Thyroid gland (tissue), 4 donors: ENCODE measurements at regions not wholly inside any gene's neighbourhood (a gene's known extent, or its start where the extent isn't known, plus 50 kb on each side); places are given as distances from the start of the nearest gene placed in this dataset.
"Not testable (repeated sequence)": the region's sequence is repeated elsewhere in the genome, so short reads cannot be mapped to it uniquely, and the experiment has no call there.

Experiments used
- POLR2A ChIP-seq, 2 donors: fragments of 450-650 bp; IDR thresholded peaks; one replicate each; pipeline ENCODE4 v1.6.1; 2017; ENCODE audit warnings: antibody characterized with exemption in 2 of 2, mild to moderate bottlenecking in 2 of 2, moderate library complexity in 1 of 2
- TF ChIP-seq, protein P1 (sequence below), 6 experiments: fragments of 200-600 bp in 3 of 6; fragments of 450-650 bp in 3 of 6; sonication (generic) in 3 of 6; IDR thresholded peaks; one replicate each; pipeline ENCODE4 v1.5.1; 2016 to 2019; ENCODE audit warnings: antibody characterized with exemption in 6 of 6, mild to moderate bottlenecking in 2 of 6, inconsistent platforms in 1 of 6, moderate library complexity in 1 of 6

DNA sequence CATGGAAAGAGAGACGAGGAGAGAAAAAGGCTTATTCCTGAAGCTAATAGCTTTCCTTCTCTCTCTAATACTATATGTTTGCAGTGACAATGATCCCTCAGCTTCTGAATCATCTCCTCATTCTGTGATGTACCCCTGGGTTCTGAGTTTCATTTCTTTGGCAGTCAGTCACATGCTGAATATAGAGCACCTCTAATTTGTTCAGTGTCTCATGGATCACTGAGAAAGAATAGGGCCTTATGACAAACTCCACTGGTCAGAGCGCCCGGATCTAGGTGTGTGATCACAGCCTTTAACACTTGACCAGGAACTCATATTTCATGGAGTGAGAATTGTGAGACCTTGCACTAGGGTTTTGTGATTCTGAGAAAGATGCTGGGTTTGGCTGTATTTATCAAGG, 54.3 kb upstream of the CCN1 start:
- TF ChIP-seq, protein P1, sequence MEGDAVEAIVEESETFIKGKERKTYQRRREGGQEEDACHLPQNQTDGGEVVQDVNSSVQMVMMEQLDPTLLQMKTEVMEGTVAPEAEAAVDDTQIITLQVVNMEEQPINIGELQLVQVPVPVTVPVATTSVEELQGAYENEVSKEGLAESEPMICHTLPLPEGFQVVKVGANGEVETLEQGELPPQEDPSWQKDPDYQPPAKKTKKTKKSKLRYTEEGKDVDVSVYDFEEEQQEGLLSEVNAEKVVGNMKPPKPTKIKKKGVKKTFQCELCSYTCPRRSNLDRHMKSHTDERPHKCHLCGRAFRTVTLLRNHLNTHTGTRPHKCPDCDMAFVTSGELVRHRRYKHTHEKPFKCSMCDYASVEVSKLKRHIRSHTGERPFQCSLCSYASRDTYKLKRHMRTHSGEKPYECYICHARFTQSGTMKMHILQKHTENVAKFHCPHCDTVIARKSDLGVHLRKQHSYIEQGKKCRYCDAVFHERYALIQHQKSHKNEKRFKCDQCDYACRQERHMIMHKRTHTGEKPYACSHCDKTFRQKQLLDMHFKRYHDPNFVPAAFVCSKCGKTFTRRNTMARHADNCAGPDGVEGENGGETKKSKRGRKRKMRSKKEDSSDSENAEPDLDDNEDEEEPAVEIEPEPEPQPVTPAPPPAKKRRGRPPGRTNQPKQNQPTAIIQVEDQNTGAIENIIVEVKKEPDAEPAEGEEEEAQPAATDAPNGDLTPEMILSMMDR (IDR thresholded peaks at IDR 0.05), result not testable (repeated sequence)
- TF ChIP-seq POLR2A (IDR thresholded peaks at IDR 0.05), result not testable (repeated sequence)
